H1 (cell line): ENCODE measurements at regions not wholly inside any gene's neighbourhood (a gene's known extent, or its start where the extent isn't known, plus 50 kb on each side); places are given as distances from the start of the nearest gene placed in this dataset.

Experiments used
- CTCF ChIA-PET: fragments of 300-600 bp; sonication (Branson Sonifier 250); formaldehyde crosslinking; loops from one replicate; lab custom pipeline; 2021; ENCODE audit not compliant: partially characterized antibody; lab: Charles Lee
- POLR2A ChIA-PET: fragments of 300-600 bp; sonication (Branson Sonifier 250); formaldehyde crosslinking; loops from one replicate; lab custom pipeline; 2021; ENCODE audit warnings: inconsistent platforms; ENCODE audit not compliant: partially characterized antibody; lab: Charles Lee
- DNase-seq, 2 experiments: peaks; one replicate each; pipeline versions ENCODE4 v3.0.0 to v3.0.0-alpha.2; 2010 to 2022; ENCODE audit warnings: low spot score in 2 of 2, low read depth in 1 of 2, mixed read lengths in 1 of 2
- FAIRE-seq: peaks from 2 replicates; lab custom pipeline; 2011; peaks lifted over from hg19 to GRCh38; lab: Jason Lieb, UNC
- H2AFZ ChIP-seq: 2 replicates; pipeline ENCODE4 v1.8.1; 2012; ENCODE audit warnings: low read length, inconsistent platforms
- H2AK5ac ChIP-seq: 2 replicates; pipeline ENCODE4 v1.6.1; 2013; ENCODE audit warnings: low read depth, low read length
- H2BK120ac ChIP-seq: replicated peaks from 2 replicates; pipeline ENCODE3; 2013; ENCODE audit warnings: low read depth, low read length, inconsistent platforms
- H2BK12ac ChIP-seq: 2 replicates; pipeline ENCODE4 v1.6.1; 2013; ENCODE audit warnings: low read depth, low read length
- H2BK15ac ChIP-seq: 2 replicates; pipeline ENCODE4 v1.6.1; 2013; ENCODE audit warnings: low read length
- H2BK20ac ChIP-seq: 2 replicates; pipeline ENCODE4 v1.6.1; 2013; ENCODE audit warnings: low read length
- H2BK5ac ChIP-seq: 2 replicates; pipeline ENCODE4 v1.6.1; 2013; ENCODE audit warnings: low read depth, low read length
- H3K14ac ChIP-seq: 2 replicates; pipeline ENCODE4 v1.6.1; 2013; ENCODE audit warnings: inconsistent platforms; ENCODE audit not compliant: insufficient read length
- H3K18ac ChIP-seq: 2 replicates; pipeline ENCODE4 v1.6.1; 2013; ENCODE audit warnings: low read length; ENCODE audit errors: extremely low read depth
- H3K23ac ChIP-seq: 2 replicates; pipeline ENCODE4 v1.6.1; 2013; ENCODE audit warnings: inconsistent platforms; ENCODE audit not compliant: insufficient read length
- H3K23me2 ChIP-seq: 2 replicates; pipeline ENCODE4 v1.6.1; 2013; ENCODE audit warnings: low read depth, low read length
- H3K27ac ChIP-seq: 2 replicates; pipeline ENCODE4 v1.6.1; 2011; ENCODE audit warnings: low read depth, low read length, inconsistent platforms
- H3K27me3 ChIP-seq, 4 experiments: replicated peaks in 1 of 4; 1 replicate in 1 of 4; 2 replicates in 3 of 4; pipeline versions ENCODE4 v1.6.1 to v1.8.1; 2011 to 2013; ENCODE audit warnings: low read length in 3 of 4, mild to moderate bottlenecking in 3 of 4, inconsistent platforms in 2 of 4, mixed read lengths in 2 of 4, moderate library complexity in 1 of 4; ENCODE audit not compliant: control insufficient read depth in 3 of 4, insufficient read depth in 3 of 4; ENCODE audit errors: extremely low read depth in 1 of 4
- H3K36me3 ChIP-seq, 4 experiments: 2 replicates each; pipeline versions ENCODE4 v1.6.1 to v1.8.1; 2011 to 2013; ENCODE audit warnings: mild to moderate bottlenecking in 4 of 4, low read length in 3 of 4, moderate library complexity in 2 of 4, control low read depth in 1 of 4, inconsistent platforms in 1 of 4; ENCODE audit not compliant: insufficient read depth in 4 of 4, control insufficient read depth in 2 of 4
- H3K4ac ChIP-seq: replicated peaks from 2 replicates; pipeline ENCODE3; 2013; ENCODE audit warnings: low read length, low read depth, mixed read lengths, inconsistent platforms; ENCODE audit not compliant: insufficient read length
- H3K4me1 ChIP-seq, 4 experiments: replicated peaks in 1 of 4; 1 replicate in 1 of 4; 2 replicates in 3 of 4; pipeline versions ENCODE4 v1.6.1 to v1.8.1; 2011 to 2013; ENCODE audit warnings: low read length in 3 of 4, inconsistent platforms in 2 of 4, mixed read lengths in 1 of 4; ENCODE audit not compliant: insufficient read depth in 4 of 4, control insufficient read depth in 3 of 4
- H3K4me2 ChIP-seq, 2 experiments: 2 replicates each; pipeline versions ENCODE4 v1.6.1 to v1.8.1; 2011 to 2013; ENCODE audit warnings: low read depth in 2 of 2, low read length in 2 of 2, control low read depth in 1 of 2, inconsistent platforms in 1 of 2, mild to moderate bottlenecking in 1 of 2; ENCODE audit not compliant: insufficient read depth in 1 of 2
- H3K4me3 ChIP-seq, 4 experiments: fragments of 200-600, 300-600 bp in 1 of 4; sonication (generic), shearing (Covaris generic), sonication (Bioruptor Twin) in 1 of 4; 2 replicates each; pipeline versions ENCODE4 v1.5.1 to v1.8.1; 2011 to 2016; ENCODE audit warnings: low read length in 4 of 4, low read depth in 3 of 4, control low read depth in 2 of 4, inconsistent platforms in 2 of 4, mild to moderate bottlenecking in 2 of 4, mixed read lengths in 1 of 4, moderate library complexity in 1 of 4; ENCODE audit not compliant: insufficient read depth in 2 of 4; ENCODE audit errors: extremely low read depth in 1 of 4
- H3K56ac ChIP-seq: replicated peaks from 2 replicates; pipeline ENCODE3; 2013; ENCODE audit warnings: low read depth, mild to moderate bottlenecking, mixed read lengths, low read length, inconsistent platforms; ENCODE audit not compliant: insufficient read length
- H3K79me1 ChIP-seq: 2 replicates; pipeline ENCODE4 v1.6.1; 2013; ENCODE audit warnings: low read depth, low read length, control low read depth
- H3K79me2 ChIP-seq, 2 experiments: 2 replicates each; pipeline versions ENCODE4 v1.6.1 to v1.8.1; 2012 to 2013; ENCODE audit warnings: low read length in 2 of 2, mild to moderate bottlenecking in 2 of 2, inconsistent platforms in 1 of 2; ENCODE audit not compliant: insufficient read depth in 2 of 2, control insufficient read depth in 1 of 2
- H3K9ac ChIP-seq, 4 experiments: replicated peaks in 1 of 4; 1 replicate in 1 of 4; 2 replicates in 3 of 4; pipeline versions ENCODE4 v1.6.1 to v1.8.1; 2011 to 2013; ENCODE audit warnings: low read depth in 3 of 4, low read length in 3 of 4, control low read depth in 2 of 4, mild to moderate bottlenecking in 2 of 4, moderate library complexity in 2 of 4, inconsistent platforms in 1 of 4; ENCODE audit errors: extremely low read depth in 1 of 4
- H3K9me3 ChIP-seq, 2 experiments: 2 replicates each; pipeline versions ENCODE4 v1.6.1 to v1.8.1; 2012 to 2013; ENCODE audit warnings: mild to moderate bottlenecking in 2 of 2, moderate library complexity in 2 of 2, control low read depth in 1 of 2, inconsistent platforms in 1 of 2, low read depth in 1 of 2, low read length in 1 of 2, mixed read lengths in 1 of 2; ENCODE audit not compliant: insufficient read depth in 2 of 2
- H4K20me1 ChIP-seq, 2 experiments: replicated peaks in 1 of 2; 2 replicates each; pipeline versions ENCODE3 to v1.8.1; 2011 to 2013; ENCODE audit warnings: inconsistent platforms in 2 of 2, low read length in 2 of 2, mild to moderate bottlenecking in 1 of 2; ENCODE audit not compliant: insufficient read depth in 2 of 2, control insufficient read depth in 1 of 2
- H4K5ac ChIP-seq: 2 replicates; pipeline ENCODE4 v1.6.1; 2013; ENCODE audit warnings: low read length, low read depth, mixed read lengths, inconsistent platforms; ENCODE audit not compliant: insufficient read length
- H4K8ac ChIP-seq: 2 replicates; pipeline ENCODE4 v1.8.0; 2013; ENCODE audit warnings: mild to moderate bottlenecking, moderate library complexity, low read length, inconsistent platforms; ENCODE audit not compliant: insufficient read depth; ENCODE audit errors: extremely low read depth
- H4K91ac ChIP-seq: replicated peaks from 2 replicates; pipeline ENCODE3; 2013; ENCODE audit warnings: low read length, mixed read lengths, inconsistent platforms; ENCODE audit not compliant: insufficient read length
- ASH2L ChIP-seq: fragments of 200-600, 300-600 bp; sonication (generic); IDR thresholded peaks from one replicate; pipeline ENCODE4 v1.7.1; 2017; ENCODE audit warnings: low read length
- BRCA1 ChIP-seq: IDR thresholded peaks from 2 replicates; pipeline ENCODE4 v1.6.1; 2012; ENCODE audit warnings: low read depth, low read length, improper control_type of control experiment
- JUN ChIP-seq: IDR thresholded peaks from 2 replicates; pipeline ENCODE4 v1.6.1; 2011; ENCODE audit warnings: low read depth, mild to moderate bottlenecking, improper control_type of control experiment, low read length
- RFX5 ChIP-seq: IDR thresholded peaks from 2 replicates; pipeline ENCODE4 v1.6.1; 2011; ENCODE audit warnings: low read depth, low read length, improper control_type of control experiment, borderline replicate concordance
- RXRA ChIP-seq: IDR thresholded peaks from 2 replicates; pipeline ENCODE4 v1.6.1; 2011; ENCODE audit warnings: low read depth, mild to moderate bottlenecking, low read length, moderate library complexity; ENCODE audit not compliant: insufficient read depth
- SP1 ChIP-seq: IDR thresholded peaks from 2 replicates; pipeline ENCODE4 v1.6.1; 2011; ENCODE audit warnings: low read depth, low read length
- TCF12 ChIP-seq: IDR thresholded peaks from 2 replicates; pipeline ENCODE4 v1.6.1; 2011; ENCODE audit warnings: low read depth, mild to moderate bottlenecking, low read length
- WGBS, 2 experiments: shearing (Covaris generic) in 1 of 2; methylation state at CpG; one replicate each; pipeline versions ENCODE4 v1.1.6 to v1.1.7; 2013 to 2015; ENCODE audit warnings: low lambda C conversion rate in 2 of 2, mixed read lengths in 2 of 2, inconsistent platforms in 1 of 2, low coverage in 1 of 2, missing lambda C conversion rate in 1 of 2; ENCODE audit not compliant: insufficient replicate concordance in 2 of 2, insufficient coverage in 1 of 2, insufficient read length in 1 of 2; ENCODE audit errors: extremely low coverage in 1 of 2, missing lambda C conversion rate in 1 of 2; 5-methylcytosine and 5-hydroxymethylcytosine counted together

DNA sequence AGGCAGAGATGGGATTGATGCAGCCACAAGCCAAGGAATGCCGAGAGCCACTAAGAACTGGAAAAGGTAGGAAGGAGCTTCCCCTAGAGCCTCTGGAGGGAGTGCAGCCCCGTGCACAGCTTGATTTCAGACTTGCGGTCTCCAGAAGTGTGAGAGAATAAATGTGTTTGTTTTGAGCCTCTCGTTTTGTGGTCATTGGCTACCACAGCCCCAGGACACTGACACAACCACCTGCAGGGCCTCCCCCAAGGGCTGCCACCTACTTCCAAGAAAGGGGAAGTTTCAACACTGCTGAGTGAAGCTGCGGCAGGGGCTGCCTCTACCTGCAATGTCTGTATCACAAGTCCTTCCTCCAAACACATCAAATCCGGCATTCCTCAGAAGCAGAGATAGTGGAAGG is 346.9 kb downstream of the C16orf95 start:
- ChIA-PET CTCF (no interaction called here), POLR2A (no interaction called here)
- Histone ChIP-seq H3K27ac (no peak overlapping the region), H2AK5ac (no peak overlapping the region), H3K9me3 (peaks cover 0 to 2% of the 10 kb centered on the region in 2 experiments; a peak in 2 of 4 replicates), H2BK15ac (no peak overlapping the region), H2BK120ac (no peak overlapping the region), H4K8ac (no peak overlapping the region), H4K5ac (no peak overlapping the region), H3K4me3 (no peak overlapping the region), H3K4me1 (no peaks in the 10 kb centered on the region), H2BK5ac (no peak overlapping the region), H2BK20ac (no peak overlapping the region), H3K56ac (no peak overlapping the region), H3K14ac (no peak overlapping the region), H2BK12ac (no peak overlapping the region), H3K23me2 (peaks cover 6% of the 10 kb centered on the region; the same call in 1 of the 2 replicates), H2AFZ (no peak overlapping the region), H3K4ac (no peak overlapping the region), H4K91ac (no peak overlapping the region), H3K36me3 (no peaks in the 10 kb centered on the region), H3K9ac (no peak overlapping the region), H3K23ac (no peak overlapping the region), H3K4me2 (no peak overlapping the region), H3K79me1 (no peaks in the 10 kb centered on the region), H3K18ac (no peak overlapping the region), H3K27me3 (no peaks in the 10 kb centered on the region), H3K79me2 (no peaks in the 10 kb centered on the region), H4K20me1 (no peaks in the 10 kb centered on the region)
- FAIRE-seq: no peak
- no peak for DNase-seq
- 87% methylated on average over 6 of the region's 6 CpGs; no CpG with 5 or more reads in 1 of the 2 experiments for WGBS, 2 experiments
- no peak for TF ChIP-seq RXRA
- no peak for TF ChIP-seq SP1
- no peak for TF ChIP-seq BRCA1
- TF ChIP-seq JUN: no peak
- TF ChIP-seq RFX5: no peak
- TF ChIP-seq ASH2L: no peak
- no peak for TF ChIP-seq TCF12
